Stimulated activated naive CD4-positive, alpha-beta T cell (primary cell): ENCODE measurements at regions not wholly inside any gene's neighbourhood (a gene's known extent, or its start where the extent isn't known, plus 50 kb on each side); places are given as distances from the start of the nearest gene placed in this dataset.
"Not testable (repeated sequence)": the region's sequence is repeated elsewhere in the genome, so short reads cannot be mapped to it uniquely, and the experiment has no call there.

Experiments
- DNase-seq, 6 experiments: peaks; one replicate each; lab custom pipeline; 2025; lab: John Stamatoyannopoulos, UW

DNA sequence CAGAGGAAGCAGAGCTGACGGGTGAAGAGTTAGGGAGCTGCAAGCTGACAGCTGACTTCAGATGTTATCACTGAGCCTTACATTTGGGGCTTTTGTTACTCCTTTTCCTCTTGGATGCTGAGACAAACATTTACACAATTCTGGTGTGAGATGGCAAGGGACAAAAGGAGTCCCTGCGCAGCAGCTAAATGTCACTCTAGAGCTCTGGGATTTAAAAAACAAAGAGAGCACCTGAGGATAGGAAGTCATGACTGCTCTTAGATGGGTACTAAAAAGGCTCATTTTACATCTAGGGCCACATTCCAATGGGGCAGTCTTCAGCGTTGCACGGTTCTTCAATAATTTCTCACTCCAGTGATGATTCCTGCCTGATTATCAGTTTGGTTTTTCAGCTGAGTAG is 204.5 kb downstream of the RAB38 start:
- no peak for DNase-seq

DNA sequence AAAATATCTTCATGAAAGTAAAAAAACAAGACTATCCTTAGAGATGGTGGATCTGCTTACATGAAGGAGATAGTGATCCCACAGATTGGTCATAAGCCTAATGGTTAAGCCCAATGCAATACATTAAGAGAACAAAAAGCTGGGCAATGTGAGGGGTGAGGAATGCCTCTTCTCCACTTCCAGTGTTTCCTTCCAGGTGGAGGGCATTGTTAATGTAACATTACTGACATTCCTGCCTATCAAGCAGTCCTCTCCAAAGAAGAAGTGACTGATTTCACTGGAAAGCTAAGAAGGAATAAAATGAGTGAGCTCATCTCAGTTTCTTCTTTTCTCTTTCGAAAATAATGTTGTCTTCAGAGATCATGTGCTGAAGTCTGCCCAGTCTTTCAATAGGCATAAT is 207.8 kb downstream of the RAB38 start:
- DNase-seq, result no peak

DNA sequence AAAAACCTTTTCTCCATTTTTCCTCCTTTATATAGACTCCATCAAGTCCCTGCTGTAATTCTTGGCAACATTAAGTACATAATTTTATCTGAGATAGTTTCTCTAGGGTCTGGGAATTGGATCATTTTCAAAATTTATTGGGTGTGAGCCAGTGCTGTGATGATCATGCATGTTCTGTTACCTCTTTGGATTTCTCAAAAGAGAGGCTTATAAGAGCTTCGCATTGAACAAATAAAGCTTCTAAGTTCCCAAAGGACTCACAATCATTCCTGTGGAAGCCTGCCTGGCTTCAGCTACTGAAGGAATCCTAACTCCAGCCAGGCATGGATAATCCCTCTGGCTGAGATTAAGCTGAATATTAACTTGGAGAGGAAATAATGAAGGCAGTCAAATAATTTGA is 208.5 kb downstream of the RAB38 start:
- DNase-seq, result no peak

DNA sequence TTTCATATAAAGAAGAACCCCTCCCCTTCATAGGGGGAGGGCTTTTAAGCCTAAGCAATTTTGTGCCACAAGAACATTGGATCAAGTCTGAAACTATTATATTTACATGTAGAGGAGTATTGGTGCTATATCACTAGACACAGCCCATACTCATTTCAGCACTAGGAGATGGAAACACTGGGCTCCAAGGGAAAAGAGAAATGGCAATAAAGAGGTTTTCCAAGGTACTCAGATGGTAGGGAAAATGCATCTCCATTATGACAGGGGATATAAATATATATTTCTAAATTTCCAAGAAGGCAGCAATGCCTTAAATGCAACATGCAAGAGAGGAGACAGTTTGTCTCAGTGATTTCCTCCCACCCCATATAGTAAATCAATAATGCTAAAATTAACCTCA is 209.0 kb downstream of the RAB38 start:
- DNase-seq, result no peak

DNA sequence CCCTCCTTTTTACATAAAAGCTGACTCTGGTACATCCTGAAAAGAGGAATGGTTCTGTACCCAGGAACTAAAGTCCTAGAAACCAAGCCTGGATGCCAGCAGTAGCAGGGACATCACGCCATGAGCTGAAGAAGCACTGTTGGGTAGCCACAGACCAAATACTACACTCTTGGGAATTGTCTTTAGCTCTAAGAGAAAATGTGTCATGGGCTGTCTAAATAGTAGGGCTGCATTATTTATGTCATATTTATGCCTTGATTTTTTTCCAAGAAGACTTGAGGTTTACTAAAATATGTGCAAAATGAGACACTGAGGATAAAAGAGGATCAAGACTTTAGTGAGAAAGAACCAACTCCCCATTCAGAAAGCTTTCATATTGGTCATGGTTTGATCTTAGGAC is 213.6 kb downstream of the RAB38 start:
- DNase-seq, result no peak

DNA sequence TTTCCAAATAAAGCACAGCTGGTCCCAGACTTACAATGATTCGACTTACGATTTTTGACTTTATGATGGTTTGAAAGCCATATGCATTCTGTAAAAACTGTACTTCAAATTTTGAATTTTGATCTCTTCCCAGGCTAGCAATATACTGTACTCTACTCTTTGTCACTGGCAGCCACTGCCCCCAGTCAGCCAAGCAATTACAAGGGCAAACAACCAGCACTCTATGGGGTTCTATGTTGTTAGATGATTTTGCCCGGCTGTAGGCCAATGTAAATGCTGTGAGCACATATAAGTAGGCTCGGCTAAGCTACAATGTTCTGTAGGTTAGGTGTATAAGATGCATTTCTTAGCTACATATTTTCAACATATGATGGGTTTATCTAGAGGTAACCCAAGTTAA is 217.3 kb downstream of the RAB38 start:
- no peak for DNase-seq

DNA sequence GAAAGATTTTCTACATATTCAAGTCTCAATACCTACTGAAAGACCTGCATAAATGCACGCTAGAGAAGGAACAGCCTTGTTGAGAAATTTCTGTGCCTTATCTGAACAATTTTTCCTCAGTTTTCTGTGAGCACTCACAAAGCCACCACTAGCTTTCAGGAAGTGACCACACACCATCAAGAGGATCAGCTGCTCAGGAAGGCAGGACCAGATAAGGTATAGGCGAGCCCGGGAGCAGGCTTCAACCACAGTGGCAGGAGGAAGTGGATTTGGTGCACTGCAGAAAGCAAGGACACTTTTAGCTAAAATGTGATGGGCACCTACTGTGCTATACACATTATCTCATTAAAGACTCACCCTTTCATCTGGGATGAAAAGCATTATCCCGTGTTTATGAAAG is 220.8 kb downstream of the RAB38 start:
- DNase-seq, result no peak

DNA sequence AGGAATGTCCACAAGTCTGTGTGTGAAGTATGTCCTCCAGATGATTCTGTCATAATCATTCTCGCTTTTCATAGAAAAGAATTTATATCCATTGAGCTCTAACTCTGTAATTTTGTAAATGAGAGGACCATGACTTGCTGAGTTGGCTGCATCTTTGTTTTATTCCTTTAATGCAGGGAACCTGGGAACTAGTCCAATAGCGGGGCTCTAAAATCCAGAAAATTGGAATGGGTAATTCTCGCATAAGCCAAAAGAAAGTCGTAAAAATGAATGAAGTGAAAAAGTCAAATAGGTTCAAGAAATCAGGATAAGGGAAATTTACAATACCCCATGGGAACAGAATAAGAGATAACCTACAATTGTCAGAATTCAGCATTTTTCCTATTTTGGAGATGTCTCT is 232.5 kb downstream of the RAB38 start:
- DNase-seq, result no peak

DNA sequence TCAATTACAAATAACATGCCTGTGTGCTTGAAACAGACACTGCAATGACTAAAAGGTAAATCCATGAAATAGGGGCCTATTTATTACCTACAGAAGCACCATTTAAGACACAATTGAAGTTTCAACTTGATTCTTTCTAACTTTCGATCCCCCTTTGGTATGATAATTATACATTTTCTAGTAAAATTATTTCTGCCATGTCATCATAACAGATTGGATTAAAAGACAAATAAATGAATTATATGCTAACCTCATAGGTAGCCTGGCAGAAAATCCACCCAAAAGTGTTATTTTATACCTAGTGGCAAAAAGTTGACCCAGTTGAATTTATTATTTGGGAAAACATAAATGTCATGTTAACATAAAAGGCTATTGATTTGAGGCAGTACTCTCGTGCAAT is 241.1 kb downstream of the RAB38 start:
- DNase-seq, result no peak

DNA sequence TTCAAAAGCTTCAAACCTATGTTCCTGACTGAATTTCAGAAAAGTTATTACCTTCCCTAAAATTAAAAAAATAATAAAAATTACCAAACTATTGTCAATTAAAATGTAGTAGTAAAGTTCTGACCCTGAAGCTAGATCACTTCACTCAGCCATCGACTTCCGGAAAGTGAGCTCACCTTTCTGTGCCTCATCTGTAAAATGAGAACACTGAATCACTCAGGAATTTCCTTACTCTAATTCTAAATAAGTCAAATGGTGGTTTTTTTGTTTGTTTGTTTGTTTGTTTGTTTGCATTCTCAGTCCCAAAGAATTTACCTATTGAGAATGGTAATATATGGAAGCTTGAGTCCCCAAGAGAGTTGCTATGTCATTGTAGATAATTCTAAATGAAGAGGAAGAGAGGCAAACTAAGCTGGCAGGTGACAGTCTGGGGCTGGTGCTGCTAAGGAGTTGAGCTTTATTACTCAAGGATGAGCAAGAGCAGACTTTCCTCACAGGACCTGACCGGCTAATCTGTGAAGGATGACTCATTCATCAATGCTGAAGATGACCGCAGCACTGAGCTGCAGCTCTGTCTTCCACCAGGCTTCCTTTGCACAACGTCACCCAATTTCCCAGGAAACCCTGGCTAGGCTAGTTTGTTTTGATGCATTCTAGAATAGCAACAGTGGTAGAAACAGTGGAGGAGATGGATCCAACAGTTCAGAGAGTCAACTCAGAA is 248.8 kb downstream of the RAB38 start:
- no peak for DNase-seq

DNA sequence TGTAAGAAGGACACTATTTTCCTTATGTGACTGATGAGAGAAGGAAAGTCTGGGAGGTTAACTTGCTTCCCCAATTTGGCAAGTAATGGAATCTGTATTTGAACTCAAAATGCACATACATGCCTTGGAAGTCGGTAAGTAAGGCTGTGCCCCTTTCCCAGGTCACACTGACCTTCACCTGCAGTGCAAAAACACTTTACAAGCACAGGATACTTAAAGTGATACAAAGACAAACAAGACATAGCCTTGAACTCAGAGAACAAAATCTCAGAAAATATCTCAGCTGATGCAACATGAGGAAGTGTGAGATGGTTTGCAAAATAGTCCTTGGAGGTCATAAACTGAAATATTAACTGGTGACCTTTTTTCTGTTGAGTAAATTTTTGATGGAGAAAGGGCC is 251.1 kb downstream of the RAB38 start:
- no peak for DNase-seq

DNA sequence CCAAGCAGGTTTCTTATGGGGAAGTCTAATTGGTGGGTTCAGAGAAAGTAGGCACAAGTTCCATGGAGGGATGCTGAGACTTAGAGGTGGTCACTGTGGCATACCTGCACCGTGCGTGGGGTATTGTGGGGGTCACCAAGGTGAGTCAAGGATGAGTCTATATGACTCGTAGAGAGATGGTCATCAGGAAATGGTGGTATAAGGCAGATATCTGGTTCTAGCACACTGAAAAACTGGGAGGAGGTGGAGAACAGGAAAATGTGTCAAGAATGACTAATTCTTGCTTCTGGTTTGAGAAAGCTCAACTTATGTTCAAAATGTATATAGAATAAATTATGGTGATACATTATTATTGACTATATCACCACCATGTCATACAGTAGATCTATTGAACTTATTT is 258.1 kb downstream of the RAB38 start:
- no peak for DNase-seq

DNA sequence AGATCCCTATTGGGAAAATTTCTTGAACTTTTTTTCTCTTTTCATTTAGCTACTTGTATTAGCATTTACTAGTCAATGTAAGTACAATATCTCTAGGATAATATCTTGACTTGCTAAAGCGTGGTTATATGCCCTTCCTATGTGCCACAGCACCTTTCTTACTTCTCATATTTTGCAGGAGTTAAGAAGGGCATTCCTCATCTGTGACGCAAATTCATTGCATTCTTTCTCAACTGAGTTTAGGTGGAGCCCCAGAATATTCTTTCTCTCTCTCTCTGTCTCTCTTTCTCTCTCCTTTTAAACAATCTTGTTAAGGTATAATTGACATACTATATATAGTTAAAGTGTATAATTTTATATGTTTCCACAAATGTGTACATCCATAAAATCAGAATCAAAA is 266.1 kb downstream of the RAB38 start:
- no peak for DNase-seq

DNA sequence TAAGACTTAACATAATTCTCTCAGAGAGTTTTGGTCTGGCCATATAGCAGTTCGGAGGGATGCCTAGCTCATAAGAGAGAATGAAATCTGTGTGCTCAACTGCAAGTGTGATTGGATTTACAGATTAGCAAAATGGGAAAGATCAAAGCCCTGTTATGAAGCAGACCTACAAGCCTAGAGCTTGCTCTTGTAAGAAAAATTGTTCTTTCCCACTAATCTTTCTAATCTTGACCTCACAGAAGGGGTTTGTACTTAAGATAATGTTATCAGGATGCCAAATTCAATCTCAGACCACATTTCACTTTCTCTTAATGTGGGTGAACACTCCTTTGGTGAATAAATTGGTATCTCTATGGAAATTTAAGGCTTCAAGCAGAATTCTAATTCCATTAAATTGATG is 267.2 kb downstream of the RAB38 start:
- no peak for DNase-seq

DNA sequence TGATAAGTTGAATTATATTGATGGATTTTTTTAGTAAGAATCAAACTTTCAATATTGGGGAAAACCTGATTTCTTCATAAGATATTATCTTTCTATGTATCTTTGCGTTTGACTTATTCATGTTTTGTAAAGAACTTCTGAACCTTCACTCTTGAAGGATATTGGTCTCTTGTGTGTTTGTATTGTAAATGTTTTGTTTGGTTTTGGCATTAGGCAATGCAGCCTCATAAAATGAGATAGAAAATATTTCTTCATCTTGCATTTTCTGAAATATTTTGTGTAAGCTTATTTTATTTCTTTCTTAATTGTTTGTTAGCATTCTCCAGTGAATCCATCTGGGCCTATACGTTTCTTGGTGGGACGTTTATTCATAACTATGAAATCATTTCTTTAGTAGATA is 271.9 kb downstream of the RAB38 start:
- no peak for DNase-seq

DNA sequence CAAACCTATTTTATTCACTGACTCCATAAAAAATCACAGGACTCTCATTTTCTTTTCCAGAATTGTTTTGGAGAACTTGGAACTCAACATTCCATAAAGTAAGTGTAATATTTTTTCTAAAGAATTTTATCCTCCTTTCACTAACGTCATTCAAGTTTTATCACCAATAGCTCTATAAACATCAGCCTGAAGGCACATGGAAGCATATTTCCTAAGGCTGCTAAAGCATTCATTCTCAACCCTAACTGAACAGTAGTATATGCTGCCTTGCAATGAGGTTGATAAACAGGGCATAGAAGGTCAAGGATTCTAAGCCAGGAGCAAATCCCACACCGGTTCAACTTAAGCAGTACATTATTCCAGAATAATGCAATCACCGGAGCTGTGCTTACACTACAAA is 273.9 kb downstream of the RAB38 start:
- no peak for DNase-seq

DNA sequence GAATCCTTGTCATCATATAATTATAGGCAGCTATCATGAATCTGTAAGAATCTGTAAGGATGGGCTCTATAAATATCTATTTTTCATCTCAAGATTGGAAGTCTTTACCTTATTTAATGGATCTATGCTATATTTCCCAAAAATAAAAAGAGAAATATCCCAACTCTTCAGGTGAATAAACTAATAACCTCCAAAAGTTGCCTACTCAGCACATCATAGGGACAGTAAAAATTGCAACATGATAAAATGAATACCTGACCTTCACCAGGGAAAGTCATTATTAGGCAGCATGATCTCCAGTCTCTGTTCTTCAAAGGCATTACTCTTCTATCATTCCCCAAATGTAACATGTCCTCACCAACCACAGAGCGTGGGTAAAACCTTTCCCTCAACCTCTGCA is 277.3 kb downstream of the RAB38 start:
- no peak for DNase-seq

DNA sequence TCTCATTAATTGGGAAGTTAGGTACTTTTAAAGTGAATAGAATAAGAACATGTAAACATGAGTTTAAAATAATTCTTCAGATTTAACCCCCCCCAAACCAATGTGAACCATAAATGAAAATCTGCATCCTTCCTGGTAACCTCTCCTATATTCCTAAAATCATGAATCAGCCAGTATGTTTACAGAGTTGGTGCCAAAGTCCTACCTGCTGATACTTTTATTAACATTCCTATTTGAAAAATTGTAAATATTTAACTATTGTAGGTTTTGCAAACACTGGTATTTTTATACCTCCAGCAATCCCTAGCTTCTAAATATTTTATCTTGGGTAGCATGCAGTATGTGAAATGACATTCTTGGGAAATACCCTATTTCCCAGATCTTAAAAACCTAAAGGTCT is 278.2 kb downstream of the RAB38 start:
- DNase-seq, result no peak

DNA sequence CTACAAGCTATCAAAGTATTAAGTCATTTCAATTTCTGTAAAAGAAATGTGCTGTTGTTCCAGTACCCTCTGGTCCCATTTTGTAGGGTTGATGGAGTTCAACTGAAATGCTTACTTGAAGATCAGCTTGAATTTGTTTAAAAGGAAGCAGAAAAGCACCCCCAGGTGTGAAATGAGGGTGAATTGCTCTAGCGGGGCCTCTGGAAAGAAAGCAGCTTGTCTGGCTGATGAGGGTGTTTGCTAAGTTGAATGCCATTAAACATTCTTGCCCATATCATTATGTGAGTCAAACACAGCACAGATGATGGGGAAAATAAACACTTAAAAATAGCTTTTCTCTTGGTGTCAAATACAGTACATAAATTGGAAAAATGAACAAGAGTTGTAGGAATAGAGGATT is 280.3 kb downstream of the RAB38 start:
- no peak for DNase-seq

DNA sequence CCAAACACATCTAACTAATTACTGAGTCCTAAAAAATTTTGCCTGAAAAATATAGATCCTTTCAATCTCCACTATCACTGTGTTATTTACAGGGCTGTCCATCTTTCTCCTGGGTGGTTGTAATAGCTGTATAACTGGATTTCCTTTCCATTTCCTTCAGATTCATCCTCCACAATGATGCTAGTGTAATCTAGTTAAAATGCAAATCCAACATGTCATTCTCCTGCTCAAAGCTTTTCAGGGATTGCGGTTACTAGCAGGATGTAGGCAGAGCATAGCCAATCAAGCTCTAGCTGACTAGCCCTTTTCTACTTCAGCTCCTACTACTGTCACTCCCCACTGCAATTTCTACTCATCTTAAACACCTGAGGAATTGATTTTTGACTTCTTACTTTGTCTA is 283.0 kb downstream of the RAB38 start:
- no peak for DNase-seq

DNA sequence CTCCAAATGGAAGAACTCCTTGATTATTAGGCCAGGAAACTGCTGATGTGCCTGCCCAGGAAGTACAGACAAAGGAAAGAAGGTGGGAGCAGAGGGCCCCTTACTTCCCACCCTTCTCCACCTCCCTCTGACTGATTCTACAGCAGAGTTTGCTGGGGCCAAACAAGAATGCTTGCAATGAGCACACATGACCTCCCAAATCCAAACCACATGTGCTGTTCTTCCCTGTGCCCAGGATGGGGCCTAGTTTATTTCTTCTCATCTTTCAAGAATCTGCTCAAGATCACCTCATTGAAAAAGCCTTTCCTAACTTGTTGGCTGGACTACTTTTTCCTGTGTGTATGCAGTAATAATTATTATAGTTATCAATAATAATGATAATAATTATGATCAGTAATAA is 286.1 kb downstream of the RAB38 start:
- DNase-seq, result no peak

DNA sequence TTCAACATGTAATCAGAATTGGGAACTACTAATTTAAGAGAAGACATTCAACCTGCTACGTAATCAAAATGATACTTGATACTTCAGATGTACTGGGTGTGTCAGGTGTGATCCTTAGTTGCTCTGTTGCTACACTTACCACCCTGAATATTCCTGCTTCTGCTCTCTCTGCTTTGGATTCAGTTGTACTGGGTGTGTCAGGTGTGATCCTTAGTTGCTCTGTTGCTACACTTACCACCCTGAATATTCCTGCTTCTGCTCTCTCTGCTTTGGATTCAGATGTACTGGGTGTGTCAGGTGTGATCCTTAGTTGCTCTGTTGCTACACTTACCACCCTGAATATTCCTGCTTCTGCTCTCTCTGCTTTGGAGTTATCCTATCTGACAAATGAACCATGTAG is 290.2 kb downstream of the RAB38 start:
- DNase-seq, result not testable (repeated sequence)

DNA sequence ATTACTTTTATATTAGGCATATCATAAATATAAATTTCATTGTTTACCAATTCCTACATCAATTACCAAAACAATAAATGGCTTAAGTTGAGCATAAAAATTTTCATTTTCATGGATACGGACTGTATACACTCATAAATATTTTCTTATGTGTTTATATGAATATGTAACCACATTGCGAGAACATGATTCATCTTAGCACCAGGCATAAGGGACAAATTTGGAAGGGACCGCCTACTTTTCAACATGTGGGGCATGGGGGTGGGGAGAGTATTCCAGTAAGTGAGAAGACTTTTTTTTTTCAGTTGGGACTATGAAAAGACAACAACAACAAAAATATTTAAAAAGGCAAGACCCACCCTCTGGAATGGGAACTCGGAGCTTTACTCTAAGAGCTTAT is 296.1 kb downstream of the RAB38 start:
- DNase-seq, result no peak

DNA sequence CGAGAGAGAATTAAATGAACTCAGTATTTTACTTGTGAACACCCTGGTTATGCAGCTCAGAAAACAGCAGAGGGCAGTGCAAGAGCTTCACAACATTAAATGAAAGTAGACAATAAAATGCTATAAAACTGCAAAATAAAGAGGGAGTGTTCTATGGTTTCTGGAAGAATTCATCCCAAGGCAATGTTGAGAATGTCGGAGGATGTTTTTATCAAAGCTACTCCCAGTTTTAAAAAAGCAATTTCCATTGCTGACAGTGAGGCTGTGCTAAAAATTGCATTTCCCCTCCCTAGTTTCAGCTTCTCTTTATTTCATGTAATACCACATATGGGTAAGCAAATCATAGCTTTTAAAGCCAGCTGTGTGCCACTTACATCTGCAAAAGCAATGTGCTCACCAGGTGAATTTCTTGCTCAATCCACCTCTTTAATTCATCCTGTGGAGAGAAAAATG is 296.8 kb downstream of the RAB38 start:
- no peak for DNase-seq

DNA sequence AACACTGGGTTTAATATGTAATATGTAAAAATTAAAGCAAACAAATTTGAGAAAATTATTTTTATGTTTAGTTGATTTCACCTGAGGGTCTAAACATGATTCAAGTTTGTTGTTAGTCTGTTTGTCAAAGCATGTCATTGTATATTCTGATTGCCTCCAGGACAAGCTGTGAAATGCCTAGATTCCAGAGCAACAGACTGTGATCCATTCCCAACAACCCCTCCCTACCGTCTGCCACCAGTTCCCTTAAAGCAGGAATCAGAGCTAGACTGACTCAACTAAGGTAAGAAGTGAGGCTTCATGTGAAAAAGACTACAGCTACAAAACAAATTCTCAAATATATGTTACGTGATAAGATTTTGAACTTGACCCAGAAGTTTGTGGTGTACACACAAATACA is 304.2 kb downstream of the RAB38 start:
- DNase-seq, result no peak
